CD4-positive, alpha-beta T cell treated with Interleukin-15 for 4 hours (primary cell): ENCODE measurements at regions not wholly inside any gene's neighbourhood (a gene's known extent, or its start where the extent isn't known, plus 50 kb on each side); places are given as distances from the start of the nearest gene placed in this dataset.
"Not testable (repeated sequence)": the region's sequence is repeated elsewhere in the genome, so short reads cannot be mapped to it uniquely, and the experiment has no call there.

Experiments used
- DNase-seq: peaks from one replicate; pipeline ENCODE4 v3.0.0-alpha.2; 2020; ENCODE audit warnings: low spot score

GRCh38 chr10:9510626-9511025 lies 1456.1 kb downstream of the GATA3 start:
- no peak for DNase-seq

- DNase-seq, result no peak
These were observed 1461.4 kb downstream of the GATA3 start for GRCh38 chr10:9515922-9516321.

- no peak for DNase-seq
These were observed 1481.3 kb downstream of the GATA3 start for GRCh38 chr10:9535744-9536143.

- no peak for DNase-seq
These were observed 1472.6 kb upstream of the CELF2 start for GRCh38 chr10:9545073-9545472.

GRCh38 chr10:9547936-9548904 lies 1469.5 kb upstream of the CELF2 start:
- DNase-seq, result no peak

- no peak for DNase-seq
These were observed 1466.9 kb upstream of the CELF2 start for GRCh38 chr10:9550810-9551209.

- no peak for DNase-seq
These were observed 1463.4 kb upstream of the CELF2 start for GRCh38 chr10:9554321-9554720.

GRCh38 chr10:9560976-9561375 lies 1456.7 kb upstream of the CELF2 start:
- DNase-seq, result no peak

GRCh38 chr10:9561821-9562505 lies 1455.7 kb upstream of the CELF2 start:
- no peak for DNase-seq

GRCh38 chr10:9577746-9578145 lies 1439.9 kb upstream of the CELF2 start:
- DNase-seq, result no peak

GRCh38 chr10:9579110-9579705 lies 1438.5 kb upstream of the CELF2 start:
- DNase-seq, result no peak

GRCh38 chr10:9582803-9583202 lies 1434.9 kb upstream of the CELF2 start:
- not testable (repeated sequence) for DNase-seq

GRCh38 chr10:9596368-9596920 lies 1421.2 kb upstream of the CELF2 start:
- no peak for DNase-seq

- no peak for DNase-seq
These were observed 1414.7 kb upstream of the CELF2 start for GRCh38 chr10:9602998-9603397.

GRCh38 chr10:9603972-9604371 lies 1413.7 kb upstream of the CELF2 start:
- DNase-seq, result no peak

- DNase-seq, result no peak
These were observed 1412.4 kb upstream of the CELF2 start for GRCh38 chr10:9605231-9605630.

GRCh38 chr10:9608602-9609001 lies 1409.1 kb upstream of the CELF2 start:
- DNase-seq, result no peak

- DNase-seq, result no peak
These were observed 1404.2 kb upstream of the CELF2 start for GRCh38 chr10:9613338-9614075.

- DNase-seq, result no peak
These were observed 1402.5 kb upstream of the CELF2 start for GRCh38 chr10:9615189-9615588.

GRCh38 chr10:9621216-9621615 lies 1396.5 kb upstream of the CELF2 start:
- no peak for DNase-seq

- no peak for DNase-seq
These were observed 1392.4 kb upstream of the CELF2 start for GRCh38 chr10:9625304-9625703.

GRCh38 chr10:9634466-9634865 lies 1383.2 kb upstream of the CELF2 start:
- DNase-seq, result no peak
